GM18498 (cell line): ENCODE measurements at regions not wholly inside any gene's neighbourhood (a gene's known extent, or its start where the extent isn't known, plus 50 kb on each side); places are given as distances from the start of the nearest gene placed in this dataset.

Experiments
- ATAC-seq: cut with Tn5 transposase; IDR thresholded peaks from one replicate; pipeline ENCODE4 v1.9.1; 2021; ENCODE audit warnings: mild to moderate bottlenecking, moderate library complexity; ENCODE audit not compliant: unreplicated experiment

GRCh38 chr6:6781172-6781872 lies 192.8 kb downstream of the LY86 start:
- ATAC-seq: no peak

GRCh38 chr6:6781873-6782227 lies 193.3 kb downstream of the LY86 start:
- ATAC-seq: no peak

GRCh38 chr6:6783721-6784120 lies 195.2 kb downstream of the LY86 start:
- no peak for ATAC-seq

GRCh38 chr6:6784514-6785162 lies 196.1 kb downstream of the LY86 start:
- ATAC-seq: no peak

- no peak for ATAC-seq
These were observed 196.6 kb downstream of the LY86 start for GRCh38 chr6:6785163-6785521.

- peak; percentile 56 for ATAC-seq
These were observed 200.0 kb downstream of the LY86 start for GRCh38 chr6:6788394-6789032.

GRCh38 chr6:6790393-6790792 lies 201.9 kb downstream of the LY86 start:
- no peak for ATAC-seq

- no peak for ATAC-seq
These were observed 202.4 kb downstream of the LY86 start for GRCh38 chr6:6790891-6791290.

GRCh38 chr6:6793388-6794250 lies 205.1 kb downstream of the LY86 start:
- ATAC-seq: no peak

GRCh38 chr6:6795393-6795792 lies 206.9 kb downstream of the LY86 start:
- ATAC-seq: no peak

- ATAC-seq: no peak
These were observed 208.3 kb downstream of the LY86 start for GRCh38 chr6:6796818-6797217.

GRCh38 chr6:6798448-6798860 lies 209.9 kb downstream of the LY86 start:
- no peak for ATAC-seq

GRCh38 chr6:6801005-6801335 lies 212.4 kb downstream of the LY86 start:
- no peak for ATAC-seq

- no peak for ATAC-seq
These were observed 213.2 kb downstream of the LY86 start for GRCh38 chr6:6801635-6802218.

GRCh38 chr6:6803180-6803977 lies 214.9 kb downstream of the LY86 start:
- peak; percentile 64 for ATAC-seq

- ATAC-seq: no peak
These were observed 216.5 kb downstream of the LY86 start for GRCh38 chr6:6804843-6805615.

- no peak for ATAC-seq
These were observed 218.5 kb downstream of the LY86 start for GRCh38 chr6:6806844-6807518.

GRCh38 chr6:6808343-6808742 lies 219.8 kb downstream of the LY86 start:
- ATAC-seq: no peak

GRCh38 chr6:6808915-6809314 lies 220.4 kb downstream of the LY86 start:
- no peak for ATAC-seq
